ENCODE measurements at regions not wholly inside any gene's neighbourhood (a gene's known extent, or its start where the extent isn't known, plus 50 kb on each side); places are given as distances from the start of the nearest gene placed in this dataset.
"Not testable (repeated sequence)": the region's sequence is repeated elsewhere in the genome, so short reads cannot be mapped to it uniquely, and the experiment has no call there.

DNA sequence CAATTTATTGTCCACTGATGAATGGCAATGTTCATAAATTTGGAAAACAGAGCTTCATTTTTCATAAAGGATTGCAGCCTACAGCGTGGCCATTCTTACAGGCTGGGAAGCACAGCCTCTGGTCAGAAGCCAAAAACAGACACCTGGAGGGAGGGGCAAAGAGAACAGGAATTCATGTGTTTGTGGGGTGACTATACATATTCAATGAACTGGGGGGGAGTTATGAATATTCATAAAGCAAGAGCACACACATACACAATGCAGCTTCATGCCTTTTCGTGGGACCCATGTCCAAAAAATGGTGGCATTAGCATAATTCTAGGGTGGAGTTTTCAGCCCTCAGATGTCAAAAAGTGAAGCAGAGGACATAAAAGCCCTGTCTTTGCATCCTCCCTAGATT is 173.3 kb downstream of the VEGFC start:
- H3K9me3 ChIP-seq, result no peaks in the 10 kb centered on the region
- no peak for DNase-seq (ENCODE audit: extremely low spot score in 2 of 2)
- no peaks in the 10 kb centered on the region for H3K36me3 ChIP-seq
- intact Hi-C loops (cut with DNase I), result no loop called here
- H3K4me3 ChIP-seq, result no peak overlapping the region
- H3K27me3 ChIP-seq, result no peaks in the 10 kb centered on the region
- H3K27ac ChIP-seq, result no peak overlapping the region
- no peaks in the 10 kb centered on the region for H3K4me1 ChIP-seq
- TF ChIP-seq POLR2A (IDR thresholded peaks at IDR 0.05) (no peak), POLR2AphosphoS5 (IDR thresholded peaks at IDR 0.05; ENCODE audit: insufficient read depth in 1 of 2, low read depth in 1 of 2) (no peak)
- TF ChIP-seq, protein P1, sequence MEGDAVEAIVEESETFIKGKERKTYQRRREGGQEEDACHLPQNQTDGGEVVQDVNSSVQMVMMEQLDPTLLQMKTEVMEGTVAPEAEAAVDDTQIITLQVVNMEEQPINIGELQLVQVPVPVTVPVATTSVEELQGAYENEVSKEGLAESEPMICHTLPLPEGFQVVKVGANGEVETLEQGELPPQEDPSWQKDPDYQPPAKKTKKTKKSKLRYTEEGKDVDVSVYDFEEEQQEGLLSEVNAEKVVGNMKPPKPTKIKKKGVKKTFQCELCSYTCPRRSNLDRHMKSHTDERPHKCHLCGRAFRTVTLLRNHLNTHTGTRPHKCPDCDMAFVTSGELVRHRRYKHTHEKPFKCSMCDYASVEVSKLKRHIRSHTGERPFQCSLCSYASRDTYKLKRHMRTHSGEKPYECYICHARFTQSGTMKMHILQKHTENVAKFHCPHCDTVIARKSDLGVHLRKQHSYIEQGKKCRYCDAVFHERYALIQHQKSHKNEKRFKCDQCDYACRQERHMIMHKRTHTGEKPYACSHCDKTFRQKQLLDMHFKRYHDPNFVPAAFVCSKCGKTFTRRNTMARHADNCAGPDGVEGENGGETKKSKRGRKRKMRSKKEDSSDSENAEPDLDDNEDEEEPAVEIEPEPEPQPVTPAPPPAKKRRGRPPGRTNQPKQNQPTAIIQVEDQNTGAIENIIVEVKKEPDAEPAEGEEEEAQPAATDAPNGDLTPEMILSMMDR (IDR thresholded peaks at IDR 0.05), result no peak

DNA sequence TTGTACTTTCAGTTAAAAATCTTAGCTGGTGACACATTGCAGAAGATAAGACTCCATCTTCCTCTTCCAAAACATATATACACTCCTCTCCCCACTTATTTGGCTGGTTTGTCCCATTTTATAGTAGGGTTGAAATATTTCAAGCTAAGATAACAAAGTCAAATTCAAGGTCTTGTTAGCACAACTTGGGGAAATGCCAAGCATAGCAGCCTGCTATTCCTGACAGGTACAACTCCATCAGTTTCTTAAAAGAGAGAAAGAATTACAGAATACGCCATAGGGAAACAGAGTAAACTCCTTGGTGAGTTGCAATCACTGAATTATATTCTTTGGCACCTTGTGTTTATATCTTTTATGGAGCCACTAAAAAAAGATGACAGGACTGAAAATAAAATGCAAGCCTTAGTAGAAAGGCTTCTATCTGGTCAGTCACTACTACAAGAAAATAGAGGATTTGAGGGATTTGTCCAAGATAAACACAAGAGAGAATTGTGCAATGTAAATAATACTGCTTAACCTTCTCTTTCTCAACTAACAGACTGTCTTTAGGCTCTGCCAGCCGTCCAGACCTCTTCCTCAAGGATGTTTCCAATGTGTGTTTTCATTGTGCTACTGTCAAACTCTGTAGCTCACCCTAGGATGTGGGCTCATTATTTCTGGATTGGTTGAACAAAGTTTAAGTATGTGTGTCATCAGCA is 170.3 kb downstream of the VEGFC start:
- Histone ChIP-seq H3K27ac (no peak overlapping the region), H3K4me1 (no peaks in the 10 kb centered on the region), H3K27me3 (no peaks in the 10 kb centered on the region), H3K4me3 (no peak overlapping the region), H3K9me3 (no peaks in the 10 kb centered on the region), H3K36me3 (no peaks in the 10 kb centered on the region)
- TF ChIP-seq POLR2AphosphoS5 (IDR thresholded peaks at IDR 0.05; ENCODE audit: insufficient read depth in 1 of 2, low read depth in 1 of 2), result no peak
- TF ChIP-seq, protein P1 (IDR thresholded peaks at IDR 0.05), result no peak
- intact Hi-C loops (cut with DNase I), result no loop called here
- no peak for DNase-seq (ENCODE audit: extremely low spot score in 2 of 2)

DNA sequence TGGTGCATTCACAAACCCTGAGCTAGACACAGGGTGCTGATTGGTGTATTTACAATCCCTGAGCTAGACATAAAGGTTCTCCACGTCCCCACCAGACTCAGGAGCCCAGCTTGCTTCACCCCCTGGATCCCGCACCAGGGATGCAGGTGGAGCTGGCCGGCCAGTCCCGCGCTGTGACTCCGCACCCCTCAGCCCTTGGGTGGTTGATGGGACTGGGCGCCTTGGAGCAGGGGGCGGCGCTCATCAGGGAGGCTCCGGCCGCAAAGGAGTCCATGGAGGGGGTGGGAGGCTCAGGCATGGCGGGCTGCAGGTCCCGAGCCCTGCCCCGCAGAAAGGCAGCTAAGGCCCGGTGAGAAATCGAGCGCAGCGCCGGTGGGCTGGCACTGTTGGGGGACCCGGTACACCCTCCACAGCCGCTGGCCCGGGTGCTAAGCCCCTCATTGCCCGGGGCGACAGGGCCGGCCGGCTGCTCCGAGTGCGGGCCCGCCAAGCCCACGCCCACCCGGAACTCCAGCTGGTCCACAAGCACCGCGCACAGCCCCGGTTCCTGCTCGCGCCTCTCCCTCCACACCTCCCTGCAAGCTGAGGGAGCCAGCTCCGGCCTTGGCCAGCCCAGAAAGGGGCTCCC is 167.6 kb downstream of the VEGFC start:
- H3K4me1 ChIP-seq; DNase-seq (ENCODE audit: extremely low spot score in 2 of 2); H3K36me3 ChIP-seq; H3K9me3 ChIP-seq; H3K27ac ChIP-seq; H3K4me3 ChIP-seq; intact Hi-C loops (cut with DNase I); H3K27me3 ChIP-seq: not testable (repeated sequence)

DNA sequence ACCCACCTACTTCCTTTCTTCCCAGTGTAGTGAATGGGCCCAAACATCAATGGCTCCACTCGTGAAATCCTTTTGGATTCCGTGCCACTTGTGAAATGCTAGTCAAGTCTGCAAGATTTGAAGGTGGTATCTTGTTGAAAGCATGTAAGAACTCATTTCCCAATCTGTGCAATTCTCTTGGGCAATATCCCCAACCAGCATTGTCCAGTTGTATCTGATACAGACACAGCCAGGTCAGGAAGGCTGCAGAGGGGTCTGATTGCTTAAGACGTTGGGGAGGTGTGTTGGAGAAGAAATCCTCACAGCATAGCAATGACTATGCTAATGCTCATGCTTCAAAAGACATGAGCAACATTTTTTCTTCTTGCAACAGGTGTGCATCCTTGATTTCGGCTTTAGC is 164.8 kb downstream of the VEGFC start:
- no peak for DNase-seq (ENCODE audit: extremely low spot score in 2 of 2)
- no peaks in the 10 kb centered on the region for H3K36me3 ChIP-seq
- no peak overlapping the region for H3K27ac ChIP-seq
- no peaks in the 10 kb centered on the region for H3K9me3 ChIP-seq
- no peaks in the 10 kb centered on the region for H3K27me3 ChIP-seq
- TF ChIP-seq POLR2A (IDR thresholded peaks at IDR 0.05), result no peak
- TF ChIP-seq, protein P1 (IDR thresholded peaks at IDR 0.05), result no peak
- intact Hi-C loops (cut with DNase I), result no loop called here
- no peak overlapping the region for H3K4me3 ChIP-seq
- no peaks in the 10 kb centered on the region for H3K4me1 ChIP-seq

DNA sequence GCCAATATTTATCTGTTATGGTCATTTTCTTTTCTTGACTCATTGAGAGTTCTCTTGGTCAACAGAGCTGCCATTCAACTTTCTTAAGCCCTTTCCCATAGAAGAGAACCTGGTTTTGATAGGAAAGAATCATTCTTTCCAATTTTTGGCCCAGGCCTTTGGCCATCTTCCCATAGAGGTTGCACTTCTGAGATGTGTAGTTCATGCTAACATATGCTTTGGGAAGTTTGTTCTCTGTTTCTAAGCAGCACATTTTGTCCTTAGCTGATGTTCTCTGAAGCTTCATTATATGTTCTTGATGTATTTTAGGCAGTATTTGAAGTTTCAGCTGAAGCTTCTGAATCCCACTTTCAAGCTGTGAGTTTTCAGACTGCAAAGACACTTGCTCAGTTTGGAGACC is 161.1 kb downstream of the VEGFC start:
- Histone ChIP-seq H3K27ac (no peak overlapping the region), H3K27me3 (no peaks in the 10 kb centered on the region), H3K4me3 (no peak overlapping the region), H3K36me3 (no peaks in the 10 kb centered on the region), H3K9me3 (no peaks in the 10 kb centered on the region), H3K4me1 (no peaks in the 10 kb centered on the region)
- TF ChIP-seq, protein P1 (IDR thresholded peaks at IDR 0.05), result no peak
- TF ChIP-seq POLR2A (IDR thresholded peaks at IDR 0.05), result no peak
- TF ChIP-seq POLR2AphosphoS5 (IDR thresholded peaks at IDR 0.05; ENCODE audit: insufficient read depth in 1 of 2, low read depth in 1 of 2), result no peak
- DNase-seq (ENCODE audit: extremely low spot score in 2 of 2), result no peak
- intact Hi-C loops (cut with DNase I), result no loop called here

Data from vagina (tissue), 2 donors.